GM12872 (cell line): ENCODE measurements at regions not wholly inside any gene's neighbourhood (a gene's known extent, or its start where the extent isn't known, plus 50 kb on each side); places are given as distances from the start of the nearest gene placed in this dataset.

Experiments used
- CTCF ChIP-seq: IDR thresholded peaks from 3 replicates; pipeline ENCODE4 v1.5.1; 2011; ENCODE audit warnings: low read depth, mild to moderate bottlenecking, low read length, moderate library complexity; ENCODE audit not compliant: insufficient read depth

- TF ChIP-seq CTCF, result no peak
Measured at GRCh38 chr1:88560621-88561020, 123.5 kb upstream of the PKN2 start.

- TF ChIP-seq CTCF, result no peak
Measured at GRCh38 chr1:88562991-88563390, 121.1 kb upstream of the PKN2 start.

- TF ChIP-seq CTCF, result no peak
Measured at GRCh38 chr1:88566615-88567387, 117.3 kb upstream of the PKN2 start.

- no peak for TF ChIP-seq CTCF
Measured at GRCh38 chr1:88571506-88571905, 112.6 kb upstream of the PKN2 start.

GRCh38 chr1:88579598-88579997 is 104.5 kb upstream of the PKN2 start:
- TF ChIP-seq CTCF, result no peak

- no peak for TF ChIP-seq CTCF
Measured at GRCh38 chr1:88581703-88582102, 102.4 kb upstream of the PKN2 start.

GRCh38 chr1:88593358-88593757 is 90.7 kb upstream of the PKN2 start:
- TF ChIP-seq CTCF, result no peak
